Adrenal gland (tissue), 9 donors: ENCODE measurements at regions not wholly inside any gene's neighbourhood (a gene's known extent, or its start where the extent isn't known, plus 50 kb on each side); places are given as distances from the start of the nearest gene placed in this dataset.

ENCODE experiments used
- DNase-seq, 7 donors: peaks; one replicate each; pipeline ENCODE4 v3.0.0-alpha.2; 2019 to 2020
- H3K27ac ChIP-seq, 5 donors: fragments of 200-600 bp; sonication (generic) in 4 of 5; 1 replicate in 3 of 5; 2 replicates in 2 of 5; pipeline versions ENCODE4 v1.5.1 to v1.8.0; 2016 to 2020; ENCODE audit warnings: mild to moderate bottlenecking in 1 of 5
- H3K27me3 ChIP-seq: fragments of 200-600 bp; 2 replicates; pipeline ENCODE4 v1.8.0; 2021
- H3K36me3 ChIP-seq, 2 donors: fragments of 200-600 bp; replicated peaks in 1 of 2; 1 replicate in 1 of 2; 2 replicates in 1 of 2; pipeline versions ENCODE4 v1.5.1 to v1.8.0; 2018 to 2022
- H3K4me1 ChIP-seq, 2 donors: fragments of 200-600 bp; replicated peaks in 1 of 2; 1 replicate in 1 of 2; 2 replicates in 1 of 2; pipeline versions ENCODE4 v1.5.1 to v1.8.0; 2018 to 2021
- H3K4me3 ChIP-seq, 4 donors: fragments of 200-600 bp; sonication (generic) in 3 of 4; one replicate each; pipeline ENCODE4 v1.5.1; 2016 to 2018
- H3K9me3 ChIP-seq, 3 donors: fragments of 200-600 bp; sonication (generic) in 1 of 3; replicated peaks in 1 of 3; 1 replicate in 2 of 3; 2 replicates in 1 of 3; pipeline versions ENCODE4 v1.5.1 to v1.8.0; 2016 to 2021
- CTCF ChIP-seq, 6 experiments: fragments of 450-650 bp in 4 of 6; fragments of 200-600 bp in 2 of 6; sonication (generic) in 1 of 6; IDR thresholded peaks; 1 replicate in 5 of 6; 2 replicates in 1 of 6; pipeline versions ENCODE4 v1.5.1 to v1.8.0; 2016 to 2021; ENCODE audit warnings: antibody characterized with exemption in 6 of 6, mild to moderate bottlenecking in 2 of 6, moderate library complexity in 1 of 6
- POLR2A ChIP-seq, 2 donors: fragments of 450-650 bp; IDR thresholded peaks; one replicate each; pipeline ENCODE4 v1.6.1; 2017; ENCODE audit warnings: antibody characterized with exemption in 2 of 2, mild to moderate bottlenecking in 2 of 2, moderate library complexity in 1 of 2
- WGBS, 4 donors: extraction: QIAGEN DNeasy Blood & Tissue Kit in 2 of 4; methylation state at CpG; one replicate each; pipeline versions ENCODE4 v1.1.5 to v1.1.7; 2013 to 2017; 5-methylcytosine and 5-hydroxymethylcytosine counted together
- intact Hi-C, 2 donors: fragments of 100-400 bp; cut with DNase I; formaldehyde crosslinking; loops; one replicate each; pipeline versions ENCODE4 v1.14.1 to v1.15.0; 2022 to 2023
- donor health status: healthy with polysubstance abuse.
- donor health status: Bipolar disorder and iron deficiency.
- donor health status: DM: yes; HTN: yes; CAD: no.
- donor health status: DM: no; HTN: no; CAD: no.
- donor health status: DM: no; HTN: no; CAD: no.

- 42 to 56% (median 49%) methylated on average over 5 of the region's 5 CpGs for WGBS, 4 donors
- Histone ChIP-seq H3K4me1 (no peaks in the 10 kb centered on the region), H3K9me3 (no peaks in the 10 kb centered on the region), H3K27me3 (no peaks in the 10 kb centered on the region), H3K4me3 (no peak overlapping the region), H3K27ac (no peak overlapping the region), H3K36me3 (no peaks in the 10 kb centered on the region)
- TF ChIP-seq POLR2A (IDR thresholded peaks at IDR 0.05) (no peak), CTCF (IDR thresholded peaks at IDR 0.05) (no peak)
- no peak for DNase-seq
- intact Hi-C loops = no loop called here
These were observed 182.8 kb downstream of the ASCL1 start for GRCh38 chr12:103140286-103140685.

GRCh38 chr12:103144278-103144677 is 186.8 kb downstream of the ASCL1 start:
- H3K27me3 ChIP-seq = no peaks in the 10 kb centered on the region
- no peaks in the 10 kb centered on the region for H3K4me1 ChIP-seq
- TF ChIP-seq POLR2A (IDR thresholded peaks at IDR 0.05) (no peak), CTCF (IDR thresholded peaks at IDR 0.05) (no peak)
- H3K9me3 ChIP-seq = no peaks in the 10 kb centered on the region
- DNase-seq = no peak
- WGBS, 4 donors = 76 to 83% (median 81%) methylated on average over 5 of the region's 5 CpGs
- no peak overlapping the region for H3K27ac ChIP-seq
- intact Hi-C loops = no loop called here
- H3K36me3 ChIP-seq = no peaks in the 10 kb centered on the region
- no peak overlapping the region for H3K4me3 ChIP-seq

GRCh38 chr12:103160622-103161021 is 203.1 kb downstream of the ASCL1 start:
- WGBS, 4 donors = 56 to 70% (median 63%) methylated on average over 2 of the region's 2 CpGs
- DNase-seq = no peak
- intact Hi-C loops = no loop called here
- TF ChIP-seq POLR2A (IDR thresholded peaks at IDR 0.05) = no peak
- TF ChIP-seq CTCF (IDR thresholded peaks at IDR 0.05) = no peak
- Histone ChIP-seq H3K36me3 (no peaks in the 10 kb centered on the region), H3K4me3 (no peak overlapping the region), H3K27ac (no peak overlapping the region), H3K27me3 (no peaks in the 10 kb centered on the region), H3K9me3 (no peaks in the 10 kb centered on the region), H3K4me1 (no peaks in the 10 kb centered on the region)

- H3K27me3 ChIP-seq = no peaks in the 10 kb centered on the region
These were observed 204.3 kb downstream of the ASCL1 start for GRCh38 chr12:103161582-103162362.

More at GRCh38 chr12:103161582-103162362, 204.3 kb downstream of the ASCL1 start:
- H3K9me3 ChIP-seq = no peaks in the 10 kb centered on the region
- no peak overlapping the region for H3K4me3 ChIP-seq
- H3K27ac ChIP-seq = no peak overlapping the region
- H3K36me3 ChIP-seq = no peaks in the 10 kb centered on the region
- DNase-seq = no peak
- no peaks in the 10 kb centered on the region for H3K4me1 ChIP-seq
- 65 to 73% (median 72%) methylated on average over 5 of the region's 5 CpGs for WGBS, 4 donors
- intact Hi-C loops = no loop called here
- TF ChIP-seq POLR2A (IDR thresholded peaks at IDR 0.05) = no peak
- no peak for TF ChIP-seq CTCF (IDR thresholded peaks at IDR 0.05)
